Brain microvascular endothelial cell (primary cell): ENCODE measurements at regions not wholly inside any gene's neighbourhood (a gene's known extent, or its start where the extent isn't known, plus 50 kb on each side); places are given as distances from the start of the nearest gene placed in this dataset.

Source experiments
- DNase-seq: peaks from one replicate; pipeline ENCODE4 v3.0.0-alpha.2; 2020
- H3K27ac ChIP-seq: fragments of 250-450 bp; sonication (Bioruptor Pico); 2 replicates; pipeline ENCODE4 v1.5.1; 2020; ENCODE audit warnings: mild to moderate bottlenecking, moderate library complexity
- H3K27me3 ChIP-seq: fragments of 250-450 bp; sonication (Bioruptor Pico); replicated peaks from 2 replicates; pipeline ENCODE4 v1.5.1; 2020; ENCODE audit warnings: mild to moderate bottlenecking
- H3K36me3 ChIP-seq: fragments of 250-450 bp; sonication (Bioruptor Pico); replicated peaks from 2 replicates; pipeline ENCODE4 v1.5.1; 2020; ENCODE audit warnings: mild to moderate bottlenecking
- H3K4me3 ChIP-seq: 2 replicates; pipeline ENCODE4 v1.5.1; 2011; ENCODE audit warnings: low read depth, mild to moderate bottlenecking, control low read depth, low read length, moderate library complexity
- CTCF ChIP-seq: IDR thresholded peaks from 2 replicates; pipeline ENCODE4 v1.5.1; 2011; ENCODE audit warnings: low read depth, mild to moderate bottlenecking, moderate library complexity, low read length, control low read depth, inconsistent platforms; ENCODE audit errors: missing control alignments
- in situ Hi-C: cut with HindIII; loops from 2 replicates; pipeline ENCODE4 v1.10.0; 2017; ENCODE audit warnings: low sequenced_read_pairs, low pct_ligation_motif_present

- in situ Hi-C loops = no loop called here
- no peak overlapping the region for H3K4me3 ChIP-seq
- H3K36me3 ChIP-seq = no peaks in the 10 kb centered on the region
- no peak overlapping the region for H3K27ac ChIP-seq
- H3K27me3 ChIP-seq = no peaks in the 10 kb centered on the region
- no peak for DNase-seq
- TF ChIP-seq CTCF = no peak
Observed at GRCh38 chr16:17565605-17566004, 94.8 kb upstream of the XYLT1 start.

- TF ChIP-seq CTCF = no peak
- Histone ChIP-seq H3K4me3 (no peak overlapping the region), H3K27me3 (no peaks in the 10 kb centered on the region), H3K36me3 (no peaks in the 10 kb centered on the region), H3K27ac (no peak overlapping the region)
- in situ Hi-C loops = no loop called here
- no peak for DNase-seq
Observed at GRCh38 chr16:17564856-17565255, 94.1 kb upstream of the XYLT1 start.

- H3K36me3 ChIP-seq = no peaks in the 10 kb centered on the region
- H3K27me3 ChIP-seq = no peaks in the 10 kb centered on the region
- DNase-seq = no peak
- in situ Hi-C loops = no loop called here
- H3K27ac ChIP-seq = no peak overlapping the region
- no peak overlapping the region for H3K4me3 ChIP-seq
- no peak for TF ChIP-seq CTCF
Observed at GRCh38 chr16:17563323-17564091, 92.7 kb upstream of the XYLT1 start.

GRCh38 chr16:17561056-17561455 lies 90.3 kb upstream of the XYLT1 start:
- H3K27ac ChIP-seq = no peak overlapping the region
- H3K4me3 ChIP-seq = no peak overlapping the region
- TF ChIP-seq CTCF = no peak
- no peak for DNase-seq
- H3K27me3 ChIP-seq = no peaks in the 10 kb centered on the region
- in situ Hi-C loops = no loop called here
- H3K36me3 ChIP-seq = no peaks in the 10 kb centered on the region

GRCh38 chr16:17560548-17560947 lies 89.8 kb upstream of the XYLT1 start:
- in situ Hi-C loops = no loop called here
- no peak overlapping the region for H3K4me3 ChIP-seq
- no peak for DNase-seq
- H3K27ac ChIP-seq = no peak overlapping the region
- H3K36me3 ChIP-seq = no peaks in the 10 kb centered on the region
- TF ChIP-seq CTCF = no peak
- H3K27me3 ChIP-seq = no peaks in the 10 kb centered on the region

- DNase-seq = no peak
- TF ChIP-seq CTCF = no peak
- H3K27ac ChIP-seq = no peak overlapping the region
- H3K27me3 ChIP-seq = no peaks in the 10 kb centered on the region
- H3K4me3 ChIP-seq = no peak overlapping the region
- H3K36me3 ChIP-seq = no peaks in the 10 kb centered on the region
- in situ Hi-C loops = no loop called here
Observed at GRCh38 chr16:17559394-17559793, 88.6 kb upstream of the XYLT1 start.
